ENCODE measurements at regions not wholly inside any gene's neighbourhood (a gene's known extent, or its start where the extent isn't known, plus 50 kb on each side); places are given as distances from the start of the nearest gene placed in this dataset.

DNA sequence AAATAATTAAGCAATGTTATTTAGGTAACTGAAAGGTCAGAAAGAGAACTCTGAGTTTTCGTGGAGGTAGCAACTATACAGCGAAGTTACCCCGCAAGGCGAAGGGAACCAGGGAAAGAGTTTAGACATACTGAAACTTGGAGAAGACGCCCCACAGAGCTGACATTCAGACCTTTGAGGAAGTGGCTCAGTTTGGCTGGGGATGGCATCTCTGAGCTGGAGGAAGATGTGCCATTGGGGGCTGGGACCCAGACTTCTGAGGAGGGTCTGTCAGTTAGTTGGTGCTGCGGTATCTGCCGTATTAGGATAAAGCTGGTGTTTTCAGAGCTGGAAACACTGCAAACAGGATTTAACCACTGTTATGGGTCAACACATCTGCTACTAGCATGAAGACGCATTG lies 156.6 kb downstream of the ANKRD50 start:
- DNase-seq (ENCODE audit: extremely low spot score, unreplicated experiment), result no peak
- no peaks in the 10 kb centered on the region for H3K4me1 Mint-ChIP-seq (ENCODE audit: unreplicated experiment)
- H3K36me3 Mint-ChIP-seq, result no peaks in the 10 kb centered on the region
- H3K27me3 Mint-ChIP-seq, result no peaks in the 10 kb centered on the region
- H3K27ac Mint-ChIP-seq, result no peak overlapping the region
- H3K9me3 Mint-ChIP-seq, result no peaks in the 10 kb centered on the region
- TF ChIP-seq, protein P1, sequence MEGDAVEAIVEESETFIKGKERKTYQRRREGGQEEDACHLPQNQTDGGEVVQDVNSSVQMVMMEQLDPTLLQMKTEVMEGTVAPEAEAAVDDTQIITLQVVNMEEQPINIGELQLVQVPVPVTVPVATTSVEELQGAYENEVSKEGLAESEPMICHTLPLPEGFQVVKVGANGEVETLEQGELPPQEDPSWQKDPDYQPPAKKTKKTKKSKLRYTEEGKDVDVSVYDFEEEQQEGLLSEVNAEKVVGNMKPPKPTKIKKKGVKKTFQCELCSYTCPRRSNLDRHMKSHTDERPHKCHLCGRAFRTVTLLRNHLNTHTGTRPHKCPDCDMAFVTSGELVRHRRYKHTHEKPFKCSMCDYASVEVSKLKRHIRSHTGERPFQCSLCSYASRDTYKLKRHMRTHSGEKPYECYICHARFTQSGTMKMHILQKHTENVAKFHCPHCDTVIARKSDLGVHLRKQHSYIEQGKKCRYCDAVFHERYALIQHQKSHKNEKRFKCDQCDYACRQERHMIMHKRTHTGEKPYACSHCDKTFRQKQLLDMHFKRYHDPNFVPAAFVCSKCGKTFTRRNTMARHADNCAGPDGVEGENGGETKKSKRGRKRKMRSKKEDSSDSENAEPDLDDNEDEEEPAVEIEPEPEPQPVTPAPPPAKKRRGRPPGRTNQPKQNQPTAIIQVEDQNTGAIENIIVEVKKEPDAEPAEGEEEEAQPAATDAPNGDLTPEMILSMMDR (conservative IDR thresholded peaks at IDR 0.05), result no peak
- no peak overlapping the region for H3K4me3 Mint-ChIP-seq

DNA sequence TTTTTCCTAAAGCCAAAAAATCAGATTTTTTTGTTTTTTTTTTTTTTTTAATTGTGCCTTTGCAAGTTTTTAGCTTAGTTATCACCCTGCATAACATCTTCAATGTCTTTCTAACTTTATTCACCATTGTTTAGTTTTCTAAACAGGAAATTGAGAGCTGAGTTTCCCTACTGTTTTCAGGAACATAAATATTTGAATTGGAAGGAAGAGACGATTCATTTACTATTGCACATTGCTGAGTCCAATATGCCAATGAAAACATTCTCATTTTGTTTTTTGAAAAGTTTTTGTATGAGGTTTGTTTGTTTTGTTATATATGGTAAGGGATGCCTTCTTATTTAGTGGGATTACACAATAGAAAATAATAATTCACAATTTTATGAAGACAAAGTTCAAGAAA lies 148.4 kb downstream of the ANKRD50 start:
- H3K27ac Mint-ChIP-seq, result no peak overlapping the region
- DNase-seq (ENCODE audit: extremely low spot score, unreplicated experiment), result no peak
- no peaks in the 10 kb centered on the region for H3K36me3 Mint-ChIP-seq
- H3K4me1 Mint-ChIP-seq (ENCODE audit: unreplicated experiment), result no peaks in the 10 kb centered on the region
- no peaks in the 10 kb centered on the region for H3K27me3 Mint-ChIP-seq
- no peak overlapping the region for H3K4me3 Mint-ChIP-seq
- peaks cover 4% of the 10 kb centered on the region for H3K9me3 Mint-ChIP-seq
- TF ChIP-seq, protein P1 (conservative IDR thresholded peaks at IDR 0.05), result no peak

DNA sequence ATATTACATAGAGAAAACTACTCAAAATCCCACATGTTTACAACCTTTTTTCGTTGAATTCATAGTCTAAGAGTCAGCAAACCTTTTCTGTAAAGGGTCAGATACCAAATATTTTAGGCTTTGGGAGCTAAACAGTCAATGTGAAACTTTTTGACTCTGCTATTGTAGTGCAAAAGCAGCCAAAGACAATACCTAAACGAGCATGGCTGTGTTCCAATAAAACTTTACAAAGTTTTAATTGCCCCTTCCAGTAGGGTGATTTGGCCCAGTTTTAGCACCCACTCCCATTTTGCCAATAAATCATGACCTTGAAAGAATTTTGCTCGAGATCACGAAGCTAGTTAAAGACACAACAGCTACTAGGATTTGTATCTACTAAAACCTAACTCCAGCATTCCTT lies 147.2 kb downstream of the ANKRD50 start:
- no peak overlapping the region for H3K27ac Mint-ChIP-seq
- H3K4me1 Mint-ChIP-seq (ENCODE audit: unreplicated experiment), result no peaks in the 10 kb centered on the region
- no peaks in the 10 kb centered on the region for H3K27me3 Mint-ChIP-seq
- DNase-seq (ENCODE audit: extremely low spot score, unreplicated experiment), result no peak
- TF ChIP-seq, protein P1 (conservative IDR thresholded peaks at IDR 0.05), result no peak
- no peaks in the 10 kb centered on the region for H3K36me3 Mint-ChIP-seq
- no peak overlapping the region for H3K4me3 Mint-ChIP-seq
- peaks cover 4% of the 10 kb centered on the region for H3K9me3 Mint-ChIP-seq

DNA sequence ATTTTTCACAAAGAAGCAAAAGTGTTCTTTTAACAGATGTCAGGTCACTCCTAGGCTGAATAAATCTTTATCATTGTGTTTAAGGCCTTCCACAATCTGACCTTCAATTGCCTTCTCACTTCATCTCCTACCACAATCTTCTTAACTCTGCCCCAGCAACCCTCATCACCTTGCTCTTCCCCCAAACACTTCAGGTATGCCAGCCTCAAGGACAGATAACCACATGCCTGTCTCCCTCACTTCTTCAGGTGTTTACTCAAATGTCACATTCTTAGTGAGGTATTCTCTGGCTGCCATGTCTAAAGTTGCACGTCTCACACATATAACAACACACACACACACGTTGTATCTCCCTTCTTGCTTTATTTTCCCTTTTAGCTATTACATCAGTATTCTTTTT lies 146.5 kb downstream of the ANKRD50 start:
- Mint-ChIP-seq H3K36me3 (no peaks in the 10 kb centered on the region), H3K9me3 (peaks cover 4% of the 10 kb centered on the region), H3K27me3 (no peaks in the 10 kb centered on the region), H3K4me1 (ENCODE audit: unreplicated experiment) (no peaks in the 10 kb centered on the region), H3K4me3 (no peak overlapping the region), H3K27ac (no peak overlapping the region)
- TF ChIP-seq, protein P1 (conservative IDR thresholded peaks at IDR 0.05), result no peak
- DNase-seq (ENCODE audit: extremely low spot score, unreplicated experiment), result no peak

DNA sequence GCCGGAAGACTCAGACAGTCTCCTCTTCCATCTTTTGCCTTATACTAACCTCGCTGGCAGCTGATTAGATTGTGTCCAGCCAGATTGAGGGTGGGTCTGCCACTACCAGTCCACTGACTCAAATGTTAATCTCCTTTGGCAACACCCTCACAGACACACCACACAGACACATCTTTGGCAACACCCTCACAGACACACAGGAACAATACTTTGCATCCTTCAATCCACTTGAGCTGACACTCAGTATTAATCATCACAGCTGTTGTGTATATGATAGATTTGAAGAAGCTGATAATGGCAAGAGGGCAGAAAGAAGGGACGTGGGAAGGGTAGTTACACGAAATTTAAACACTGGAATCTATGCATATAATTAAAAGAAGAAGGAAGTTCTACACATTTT lies 139.5 kb downstream of the ANKRD50 start:
- TF ChIP-seq, protein P1 (conservative IDR thresholded peaks at IDR 0.05), result no peak
- no peak overlapping the region for H3K4me3 Mint-ChIP-seq
- H3K36me3 Mint-ChIP-seq, result no peaks in the 10 kb centered on the region
- no peak overlapping the region for H3K27ac Mint-ChIP-seq
- no peaks in the 10 kb centered on the region for H3K27me3 Mint-ChIP-seq
- no peaks in the 10 kb centered on the region for H3K4me1 Mint-ChIP-seq (ENCODE audit: unreplicated experiment)
- no peak for DNase-seq (ENCODE audit: extremely low spot score, unreplicated experiment)
- H3K9me3 Mint-ChIP-seq, result peaks cover 7% of the 10 kb centered on the region

DNA sequence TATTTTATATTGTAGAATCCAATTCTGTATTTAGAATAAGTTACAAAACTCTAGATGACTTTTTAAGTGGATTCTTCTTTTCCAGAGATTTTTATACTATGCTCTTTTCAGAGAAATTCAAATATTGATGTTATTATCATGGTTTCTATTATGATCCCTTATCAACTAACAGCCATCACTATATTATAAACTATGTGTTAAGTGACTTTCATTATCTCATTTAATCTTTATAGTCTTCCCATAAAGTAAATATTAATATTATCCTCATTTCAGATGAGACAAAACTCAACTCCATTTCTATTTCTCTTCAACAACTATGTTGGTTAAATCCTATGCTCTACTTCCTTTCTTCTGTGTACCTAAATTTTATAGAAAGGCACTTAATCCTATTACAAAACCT lies 132.6 kb downstream of the ANKRD50 start:
- H3K27me3 Mint-ChIP-seq, result no peaks in the 10 kb centered on the region
- H3K27ac Mint-ChIP-seq, result no peak overlapping the region
- H3K4me1 Mint-ChIP-seq (ENCODE audit: unreplicated experiment), result no peaks in the 10 kb centered on the region
- TF ChIP-seq, protein P1 (conservative IDR thresholded peaks at IDR 0.05), result no peak
- peaks cover 18% of the 10 kb centered on the region for H3K9me3 Mint-ChIP-seq
- no peak for DNase-seq (ENCODE audit: extremely low spot score, unreplicated experiment)
- H3K36me3 Mint-ChIP-seq, result no peaks in the 10 kb centered on the region
- no peak overlapping the region for H3K4me3 Mint-ChIP-seq
